Right atrium auricular region (tissue), 2 donors: ENCODE measurements at regions not wholly inside any gene's neighbourhood (a gene's known extent, or its start where the extent isn't known, plus 50 kb on each side); places are given as distances from the start of the nearest gene placed in this dataset.

Source experiments
- DNase-seq: peaks from one replicate; pipeline ENCODE4 v3.0.0-alpha.2; 2019; ENCODE audit warnings: low spot score
- H3K27ac ChIP-seq, 2 donors: fragments of 200-600 bp; sonication (generic); 1 replicate in 1 of 2; 2 replicates in 1 of 2; pipeline ENCODE4 v1.5.1; 2016 to 2019
- H3K27me3 ChIP-seq, 2 donors: fragments of 200-600 bp; sonication (generic); one replicate each; pipeline versions ENCODE4 v1.5.1 to v1.6.0; 2017 to 2019
- H3K36me3 ChIP-seq: fragments of 200-600 bp; sonication (generic); one replicate; pipeline ENCODE4 v1.5.1; 2016
- H3K4me1 ChIP-seq, 2 donors: fragments of 200-600 bp; sonication (generic); one replicate each; pipeline versions ENCODE4 v1.5.1 to v1.6.0; 2017 to 2019
- H3K4me3 ChIP-seq, 2 donors: fragments of 200-600 bp; sonication (generic); 1 replicate in 1 of 2; 2 replicates in 1 of 2; pipeline ENCODE4 v1.5.1; 2017 to 2019; ENCODE audit warnings: mild to moderate bottlenecking in 1 of 2, moderate library complexity in 1 of 2
- H3K9me3 ChIP-seq, 2 donors: fragments of 200-600 bp; sonication (generic); one replicate each; pipeline ENCODE4 v1.5.1; 2019
- TF ChIP-seq, protein P1 (sequence below), 2 donors: fragments of 200-600 bp; sonication (generic); IDR thresholded peaks; one replicate each; pipeline ENCODE4 v1.5.1; 2019; ENCODE audit warnings: antibody characterized with exemption in 2 of 2

DNA sequence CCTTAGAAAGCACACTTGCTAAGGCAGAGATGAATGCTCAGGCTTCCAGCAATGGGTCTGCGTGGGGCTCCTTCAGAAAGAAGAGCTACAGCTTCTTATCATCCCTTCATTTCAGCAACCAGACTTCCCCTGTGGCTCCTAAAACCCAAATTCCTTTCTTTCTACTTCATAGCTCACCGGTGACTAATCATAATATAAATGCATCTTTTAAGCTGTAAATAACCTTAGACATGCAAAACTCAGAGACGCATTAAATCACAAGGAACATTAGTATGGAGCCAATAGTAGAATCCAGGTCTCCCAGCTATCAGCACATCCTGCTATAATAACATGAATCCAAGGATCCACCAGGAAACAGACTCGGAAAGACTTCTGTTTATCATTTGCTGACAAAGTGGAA is 375.6 kb downstream of the COG6 start:
- Histone ChIP-seq H3K9me3 (no peaks in the 10 kb centered on the region), H3K27ac (no peak overlapping the region), H3K4me3 (no peak overlapping the region), H3K27me3 (no peaks in the 10 kb centered on the region), H3K4me1 (no peaks in the 10 kb centered on the region), H3K36me3 (no peaks in the 10 kb centered on the region)
- TF ChIP-seq, protein P1, sequence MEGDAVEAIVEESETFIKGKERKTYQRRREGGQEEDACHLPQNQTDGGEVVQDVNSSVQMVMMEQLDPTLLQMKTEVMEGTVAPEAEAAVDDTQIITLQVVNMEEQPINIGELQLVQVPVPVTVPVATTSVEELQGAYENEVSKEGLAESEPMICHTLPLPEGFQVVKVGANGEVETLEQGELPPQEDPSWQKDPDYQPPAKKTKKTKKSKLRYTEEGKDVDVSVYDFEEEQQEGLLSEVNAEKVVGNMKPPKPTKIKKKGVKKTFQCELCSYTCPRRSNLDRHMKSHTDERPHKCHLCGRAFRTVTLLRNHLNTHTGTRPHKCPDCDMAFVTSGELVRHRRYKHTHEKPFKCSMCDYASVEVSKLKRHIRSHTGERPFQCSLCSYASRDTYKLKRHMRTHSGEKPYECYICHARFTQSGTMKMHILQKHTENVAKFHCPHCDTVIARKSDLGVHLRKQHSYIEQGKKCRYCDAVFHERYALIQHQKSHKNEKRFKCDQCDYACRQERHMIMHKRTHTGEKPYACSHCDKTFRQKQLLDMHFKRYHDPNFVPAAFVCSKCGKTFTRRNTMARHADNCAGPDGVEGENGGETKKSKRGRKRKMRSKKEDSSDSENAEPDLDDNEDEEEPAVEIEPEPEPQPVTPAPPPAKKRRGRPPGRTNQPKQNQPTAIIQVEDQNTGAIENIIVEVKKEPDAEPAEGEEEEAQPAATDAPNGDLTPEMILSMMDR (IDR thresholded peaks at IDR 0.05) = no peak
- DNase-seq = no peak

- DNase-seq = no peak
- Histone ChIP-seq H3K27me3 (no peaks in the 10 kb centered on the region), H3K27ac (no peak overlapping the region), H3K36me3 (no peaks in the 10 kb centered on the region), H3K9me3 (no peaks in the 10 kb centered on the region), H3K4me3 (no peak overlapping the region), H3K4me1 (no peaks in the 10 kb centered on the region)
- TF ChIP-seq, protein P1 (IDR thresholded peaks at IDR 0.05) = no peak
These were observed 383.6 kb downstream of the COG6 start for GRCh38 chr13:40039061-40039460.

GRCh38 chr13:40042991-40043390 is 387.5 kb downstream of the COG6 start:
- Histone ChIP-seq H3K27ac (no peak overlapping the region), H3K4me1 (no peaks in the 10 kb centered on the region)
- DNase-seq = no peak

DNA sequence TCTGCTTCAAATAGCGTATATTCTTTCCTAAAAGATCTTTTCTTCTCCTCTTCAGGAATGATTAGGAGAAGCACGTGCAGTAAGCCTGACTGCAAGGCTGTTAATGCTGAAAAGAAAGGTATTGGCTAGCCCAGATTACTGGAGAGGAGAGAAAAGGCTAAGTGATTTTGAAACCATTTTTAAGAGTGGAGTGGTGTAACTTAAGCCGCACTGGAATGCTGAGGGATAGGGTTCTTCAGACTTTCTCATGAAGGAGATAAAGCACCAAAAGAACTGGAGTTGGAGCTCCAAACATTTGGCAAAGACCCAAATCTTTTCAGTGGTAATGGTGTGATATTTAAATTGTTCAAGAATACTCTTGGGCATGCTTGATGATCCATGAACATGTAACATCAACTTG is 388.3 kb downstream of the COG6 start:
- no peak overlapping the region for H3K27ac ChIP-seq
- H3K4me3 ChIP-seq = no peak overlapping the region
- H3K36me3 ChIP-seq = no peaks in the 10 kb centered on the region
- TF ChIP-seq, protein P1 (IDR thresholded peaks at IDR 0.05) = no peak
- no peak for DNase-seq
- H3K4me1 ChIP-seq = no peaks in the 10 kb centered on the region
- no peaks in the 10 kb centered on the region for H3K9me3 ChIP-seq
- no peaks in the 10 kb centered on the region for H3K27me3 ChIP-seq

More at GRCh38 chr13:40042991-40043390, 387.5 kb downstream of the COG6 start:
- TF ChIP-seq, protein P1 (IDR thresholded peaks at IDR 0.05) = no peak
- H3K27me3 ChIP-seq = no peaks in the 10 kb centered on the region
- H3K4me3 ChIP-seq = no peak overlapping the region
- H3K9me3 ChIP-seq = no peaks in the 10 kb centered on the region
- H3K36me3 ChIP-seq = no peaks in the 10 kb centered on the region

DNA sequence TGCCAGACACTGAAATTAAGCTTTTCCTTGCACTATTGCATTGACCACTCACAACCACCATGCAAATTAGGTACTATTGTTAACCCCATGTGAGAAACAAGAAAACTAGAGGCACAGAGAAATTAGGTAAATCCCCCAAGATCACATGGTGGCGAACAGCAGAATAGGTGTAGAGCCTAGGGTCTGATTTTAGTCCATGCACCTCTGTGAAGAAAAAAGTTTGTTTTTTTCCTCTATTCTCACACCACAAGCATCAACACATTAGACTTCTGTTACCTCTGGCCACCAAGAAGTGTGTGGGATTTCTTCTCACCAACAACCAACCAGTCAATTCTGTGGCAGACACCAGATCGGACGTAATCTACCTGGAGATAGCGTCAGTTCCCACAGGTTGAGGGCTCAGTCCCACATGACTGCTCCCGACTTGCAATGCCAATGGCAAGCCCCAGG is 391.9 kb downstream of the COG6 start:
- no peak for DNase-seq
- H3K36me3 ChIP-seq = no peaks in the 10 kb centered on the region
- TF ChIP-seq, protein P1 (IDR thresholded peaks at IDR 0.05) = no peak

GRCh38 chr13:40048551-40048950 is 393.1 kb downstream of the COG6 start:
- Histone ChIP-seq H3K27ac (no peak overlapping the region), H3K9me3 (no peaks in the 10 kb centered on the region), H3K4me3 (no peak overlapping the region), H3K4me1 (no peaks in the 10 kb centered on the region), H3K36me3 (no peaks in the 10 kb centered on the region), H3K27me3 (no peaks in the 10 kb centered on the region)
- DNase-seq = no peak
- TF ChIP-seq, protein P1 (IDR thresholded peaks at IDR 0.05) = no peak

More for the DNA sequence above, 391.9 kb downstream of the COG6 start:
- Histone ChIP-seq H3K4me1 (no peaks in the 10 kb centered on the region), H3K9me3 (no peaks in the 10 kb centered on the region), H3K4me3 (no peak overlapping the region), H3K27ac (no peak overlapping the region), H3K27me3 (no peaks in the 10 kb centered on the region)
